MM.1S (cell line): ENCODE measurements at regions not wholly inside any gene's neighbourhood (a gene's known extent, or its start where the extent isn't known, plus 50 kb on each side); places are given as distances from the start of the nearest gene placed in this dataset.
"Not testable (repeated sequence)": the region's sequence is repeated elsewhere in the genome, so short reads cannot be mapped to it uniquely, and the experiment has no call there.

Source experiments
- EZH2 ChIP-seq: fragments of 300-600 bp; sonication (generic); optimal IDR thresholded peaks from 2 replicates; pipeline ENCODE3; 2017; ENCODE audit warnings: low read depth, mild to moderate bottlenecking, antibody characterized with exemption, low read length, mixed read lengths
- EZH2phosphoT487 ChIP-seq: fragments of 300-600 bp; sonication (generic); IDR thresholded peaks from 2 replicates; pipeline ENCODE4 v1.6.1; 2018; ENCODE audit warnings: antibody characterized with exemption, low read length
- TF ChIP-seq, protein P1 (sequence below): fragments of 300-600 bp; sonication (generic); IDR thresholded peaks from 2 replicates; pipeline ENCODE4 v1.5.1; 2016; ENCODE audit warnings: antibody characterized with exemption, low read length, mixed read lengths

DNA sequence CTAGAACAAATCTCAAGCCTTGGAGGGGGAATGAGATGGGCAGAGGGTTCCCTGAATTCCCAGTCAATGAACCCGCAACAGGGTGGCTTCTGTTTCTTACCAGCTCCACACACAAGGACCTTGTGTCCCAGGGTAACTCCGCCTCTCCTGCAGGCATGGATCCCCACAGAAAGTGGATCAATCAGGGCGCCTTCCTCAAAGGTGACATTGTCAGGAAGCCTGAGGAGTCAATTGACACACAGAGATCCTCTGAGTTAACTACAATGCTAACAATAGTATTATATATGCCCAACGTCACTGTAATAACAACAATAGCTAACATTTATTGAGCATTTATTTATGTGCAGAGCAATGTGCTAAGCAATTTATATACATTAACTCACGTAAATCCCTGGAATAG is 98.8 kb downstream of the TRIM69 start:
- TF ChIP-seq, protein P1, sequence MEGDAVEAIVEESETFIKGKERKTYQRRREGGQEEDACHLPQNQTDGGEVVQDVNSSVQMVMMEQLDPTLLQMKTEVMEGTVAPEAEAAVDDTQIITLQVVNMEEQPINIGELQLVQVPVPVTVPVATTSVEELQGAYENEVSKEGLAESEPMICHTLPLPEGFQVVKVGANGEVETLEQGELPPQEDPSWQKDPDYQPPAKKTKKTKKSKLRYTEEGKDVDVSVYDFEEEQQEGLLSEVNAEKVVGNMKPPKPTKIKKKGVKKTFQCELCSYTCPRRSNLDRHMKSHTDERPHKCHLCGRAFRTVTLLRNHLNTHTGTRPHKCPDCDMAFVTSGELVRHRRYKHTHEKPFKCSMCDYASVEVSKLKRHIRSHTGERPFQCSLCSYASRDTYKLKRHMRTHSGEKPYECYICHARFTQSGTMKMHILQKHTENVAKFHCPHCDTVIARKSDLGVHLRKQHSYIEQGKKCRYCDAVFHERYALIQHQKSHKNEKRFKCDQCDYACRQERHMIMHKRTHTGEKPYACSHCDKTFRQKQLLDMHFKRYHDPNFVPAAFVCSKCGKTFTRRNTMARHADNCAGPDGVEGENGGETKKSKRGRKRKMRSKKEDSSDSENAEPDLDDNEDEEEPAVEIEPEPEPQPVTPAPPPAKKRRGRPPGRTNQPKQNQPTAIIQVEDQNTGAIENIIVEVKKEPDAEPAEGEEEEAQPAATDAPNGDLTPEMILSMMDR, result not testable (repeated sequence)
- TF ChIP-seq EZH2, EZH2phosphoT487: not testable (repeated sequence)
